OCI-LY1 (cell line): ENCODE measurements at regions not wholly inside any gene's neighbourhood (a gene's known extent, or its start where the extent isn't known, plus 50 kb on each side); places are given as distances from the start of the nearest gene placed in this dataset.

ENCODE experiments used
- EZH2 ChIP-seq: fragments of 200-600 bp; sonication (generic), shearing (Covaris generic); IDR thresholded peaks from 2 replicates; pipeline ENCODE4 v1.8.0; 2017; ENCODE audit warnings: borderline replicate concordance, mixed run types, mild to moderate bottlenecking, antibody characterized with exemption, low read length, moderate library complexity, mixed read lengths
- TF ChIP-seq, protein P1 (sequence below): fragments of 200-600 bp; sonication (generic), shearing (Covaris generic); IDR thresholded peaks from 2 replicates; pipeline ENCODE4 v1.5.1; 2017; ENCODE audit warnings: mild to moderate bottlenecking, antibody characterized with exemption, low read length, moderate library complexity, mixed read lengths

DNA sequence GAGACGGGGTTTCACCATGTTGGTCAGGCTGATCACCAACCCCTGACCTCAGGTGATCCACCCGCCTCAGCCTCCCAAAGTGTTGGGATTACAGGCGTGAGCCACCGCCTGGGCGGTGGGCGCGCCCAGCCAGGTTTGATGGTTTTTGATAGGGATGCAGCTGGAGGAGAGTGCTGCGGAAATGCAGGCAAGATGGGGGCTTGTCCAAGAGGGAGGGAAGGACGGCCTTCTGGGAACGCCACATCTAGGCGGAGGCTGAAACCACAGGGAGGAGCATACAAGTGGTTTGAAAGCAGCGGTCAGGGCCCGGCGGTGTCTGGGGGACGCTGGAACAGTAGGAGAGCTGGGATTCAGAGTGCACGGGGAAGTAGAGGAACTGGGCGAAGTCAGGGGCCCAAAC, 134.6 kb downstream of the VRK1 start:
- TF ChIP-seq, protein P1, sequence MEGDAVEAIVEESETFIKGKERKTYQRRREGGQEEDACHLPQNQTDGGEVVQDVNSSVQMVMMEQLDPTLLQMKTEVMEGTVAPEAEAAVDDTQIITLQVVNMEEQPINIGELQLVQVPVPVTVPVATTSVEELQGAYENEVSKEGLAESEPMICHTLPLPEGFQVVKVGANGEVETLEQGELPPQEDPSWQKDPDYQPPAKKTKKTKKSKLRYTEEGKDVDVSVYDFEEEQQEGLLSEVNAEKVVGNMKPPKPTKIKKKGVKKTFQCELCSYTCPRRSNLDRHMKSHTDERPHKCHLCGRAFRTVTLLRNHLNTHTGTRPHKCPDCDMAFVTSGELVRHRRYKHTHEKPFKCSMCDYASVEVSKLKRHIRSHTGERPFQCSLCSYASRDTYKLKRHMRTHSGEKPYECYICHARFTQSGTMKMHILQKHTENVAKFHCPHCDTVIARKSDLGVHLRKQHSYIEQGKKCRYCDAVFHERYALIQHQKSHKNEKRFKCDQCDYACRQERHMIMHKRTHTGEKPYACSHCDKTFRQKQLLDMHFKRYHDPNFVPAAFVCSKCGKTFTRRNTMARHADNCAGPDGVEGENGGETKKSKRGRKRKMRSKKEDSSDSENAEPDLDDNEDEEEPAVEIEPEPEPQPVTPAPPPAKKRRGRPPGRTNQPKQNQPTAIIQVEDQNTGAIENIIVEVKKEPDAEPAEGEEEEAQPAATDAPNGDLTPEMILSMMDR, result no peak
- TF ChIP-seq EZH2, result no peak
